ENCODE measurements at regions not wholly inside any gene's neighbourhood (a gene's known extent, or its start where the extent isn't known, plus 50 kb on each side); places are given as distances from the start of the nearest gene placed in this dataset.
A peak's percentile ranks its signal among the peaks of the same experiment; 100 is the strongest.
"Not testable (repeated sequence)": the region's sequence is repeated elsewhere in the genome, so short reads cannot be mapped to it uniquely, and the experiment has no call there.

- not testable (repeated sequence) for DNase-seq
These were observed 396.1 kb upstream of the TNRC6C start for GRCh38 chr17:77562361-77562760.

- no peak for DNase-seq
These were observed 394.9 kb upstream of the TNRC6C start for GRCh38 chr17:77563439-77564102.

GRCh38 chr17:77564278-77564920, 394.1 kb upstream of the TNRC6C start:
- no peak for DNase-seq

GRCh38 chr17:77565166-77565565, 393.3 kb upstream of the TNRC6C start:
- DNase-seq: no peak

- no peak for DNase-seq
These were observed 392.4 kb upstream of the TNRC6C start for GRCh38 chr17:77566151-77566550.

GRCh38 chr17:77566566-77567138, 391.9 kb upstream of the TNRC6C start:
- no peak for DNase-seq

- no peak for DNase-seq
These were observed 390.0 kb upstream of the TNRC6C start for GRCh38 chr17:77568540-77568939.

- no peak for DNase-seq
These were observed 388.5 kb upstream of the TNRC6C start for GRCh38 chr17:77569846-77570564.

- no peak for DNase-seq
These were observed 388.0 kb upstream of the TNRC6C start for GRCh38 chr17:77570565-77570898.

GRCh38 chr17:77571155-77571981, 387.1 kb upstream of the TNRC6C start:
- no peak for DNase-seq

- DNase-seq: no peak
These were observed 386.4 kb upstream of the TNRC6C start for GRCh38 chr17:77572065-77572601.

GRCh38 chr17:77572851-77573250, 385.7 kb upstream of the TNRC6C start:
- no peak for DNase-seq

- no peak for DNase-seq
These were observed 381.0 kb upstream of the TNRC6C start for GRCh38 chr17:77577491-77577890.

GRCh38 chr17:77579131-77579530, 379.4 kb upstream of the TNRC6C start:
- DNase-seq: no peak

GRCh38 chr17:77579682-77580081, 378.8 kb upstream of the TNRC6C start:
- peak; percentile 8 for DNase-seq

- no peak for DNase-seq
These were observed 377.8 kb upstream of the TNRC6C start for GRCh38 chr17:77580531-77581270.

GRCh38 chr17:77581480-77581879, 377.0 kb upstream of the TNRC6C start:
- no peak for DNase-seq

GRCh38 chr17:77585142-77585860, 373.2 kb upstream of the TNRC6C start:
- DNase-seq: no peak

- no peak for DNase-seq
These were observed 367.4 kb upstream of the TNRC6C start for GRCh38 chr17:77590951-77591735.

- no peak for DNase-seq
These were observed 366.2 kb upstream of the TNRC6C start for GRCh38 chr17:77592106-77592865.

Measured in activated CD4-positive, alpha-beta T cell treated with anti-CD3 and anti-CD28 coated beads, Interleukin-10, Interleukin-2, amounts not matched to agents 100 ng/mL and 50 ng/mL, durations not matched to agents 16 hours and 8 hours (primary cell).